ENCODE measurements at regions not wholly inside any gene's neighbourhood (a gene's known extent, or its start where the extent isn't known, plus 50 kb on each side); places are given as distances from the start of the nearest gene placed in this dataset.

- H3K4me3 ChIP-seq (ENCODE audit: control insufficient read depth in 2 of 3, extremely low read depth in 1 of 3, insufficient read depth in 2 of 3, low read depth in 1 of 3, low read length in 3 of 3), result no peak overlapping the region
- H3K27me3 ChIP-seq (ENCODE audit: control insufficient read depth, extremely low read depth, insufficient read depth, low read length), result no peaks in the 10 kb centered on the region
- H3K9me1 ChIP-seq (ENCODE audit: control insufficient read depth, extremely low read depth, insufficient read depth, low read length), result no peaks in the 10 kb centered on the region
- no peak overlapping the region for H2AFZ ChIP-seq (ENCODE audit: control insufficient read depth, low read length)
- H3K9ac ChIP-seq (ENCODE audit: control insufficient read depth, extremely low read depth, insufficient read depth, low read length), result no peak overlapping the region
- H3K4me1 ChIP-seq (ENCODE audit: control insufficient read depth, extremely low read depth, insufficient read depth, low read length), result no peaks in the 10 kb centered on the region
- no peak for FAIRE-seq
- no peak overlapping the region for H3K27ac ChIP-seq (ENCODE audit: control insufficient read depth, insufficient read depth, low read length)
- no peaks in the 10 kb centered on the region for H3K79me2 ChIP-seq (ENCODE audit: control insufficient read depth, insufficient read depth, low read length)
- no peaks in the 10 kb centered on the region for H4K20me1 ChIP-seq (ENCODE audit: control insufficient read depth, extremely low read depth, insufficient read depth, low read length)
- H3K36me3 ChIP-seq (ENCODE audit: control insufficient read depth in 2 of 2, extremely low read depth in 1 of 2, insufficient read depth in 2 of 2, low read length in 2 of 2), result no peaks in the 10 kb centered on the region
- dilution Hi-C loops (cut with MboI; ENCODE audit: extremely low pct_ligation_motif_present, low sequenced_read_pairs), result no loop called here
- no peak for DNase-seq (ENCODE audit: low read depth, low spot score)
- no peak overlapping the region for H3K4me2 ChIP-seq (ENCODE audit: control insufficient read depth, extremely low read depth, insufficient read depth, low read depth, low read length)
- TF ChIP-seq EZH2 (IDR thresholded peaks at IDR 0.05; ENCODE audit: low read length) (no peak), CTCF (optimal IDR thresholded peaks at IDR 0.05 in 1 of 3, IDR thresholded peaks at IDR 0.05 in 1 of 3, conservative IDR thresholded peaks at IDR 0.05 in 1 of 3; ENCODE audit: extremely low read depth in 1 of 3, insufficient read depth in 2 of 3, low read length in 3 of 3) (no peak)
- no peaks in the 10 kb centered on the region for H3K9me3 ChIP-seq (ENCODE audit: control insufficient read depth, low read depth, low read length)
These were observed 512.6 kb downstream of the PLOD2 start for GRCh38 chr3:145648396-145648795.

GRCh38 chr3:145649368-145649887, 511.6 kb downstream of the PLOD2 start:
- no peaks in the 10 kb centered on the region for H3K27me3 ChIP-seq (ENCODE audit: control insufficient read depth, extremely low read depth, insufficient read depth, low read length)
- no peaks in the 10 kb centered on the region for H4K20me1 ChIP-seq (ENCODE audit: control insufficient read depth, extremely low read depth, insufficient read depth, low read length)
- no peak overlapping the region for H2AFZ ChIP-seq (ENCODE audit: control insufficient read depth, low read length)
- no peak for FAIRE-seq
- dilution Hi-C loops (cut with MboI; ENCODE audit: extremely low pct_ligation_motif_present, low sequenced_read_pairs), result no loop called here
- no peak overlapping the region for H3K27ac ChIP-seq (ENCODE audit: control insufficient read depth, insufficient read depth, low read length)
- no peaks in the 10 kb centered on the region for H3K9me3 ChIP-seq (ENCODE audit: control insufficient read depth, low read depth, low read length)
- no peaks in the 10 kb centered on the region for H3K79me2 ChIP-seq (ENCODE audit: control insufficient read depth, insufficient read depth, low read length)
- no peak overlapping the region for H3K4me3 ChIP-seq (ENCODE audit: control insufficient read depth in 2 of 3, extremely low read depth in 1 of 3, insufficient read depth in 2 of 3, low read depth in 1 of 3, low read length in 3 of 3)
- no peak for DNase-seq (ENCODE audit: low read depth, low spot score)
- TF ChIP-seq EZH2 (IDR thresholded peaks at IDR 0.05; ENCODE audit: low read length) (no peak), CTCF (optimal IDR thresholded peaks at IDR 0.05 in 1 of 3, IDR thresholded peaks at IDR 0.05 in 1 of 3, conservative IDR thresholded peaks at IDR 0.05 in 1 of 3; ENCODE audit: extremely low read depth in 1 of 3, insufficient read depth in 2 of 3, low read length in 3 of 3) (no peak)
- no peaks in the 10 kb centered on the region for H3K36me3 ChIP-seq (ENCODE audit: control insufficient read depth in 2 of 2, extremely low read depth in 1 of 2, insufficient read depth in 2 of 2, low read length in 2 of 2)
- no peaks in the 10 kb centered on the region for H3K9me1 ChIP-seq (ENCODE audit: control insufficient read depth, extremely low read depth, insufficient read depth, low read length)
- H3K9ac ChIP-seq (ENCODE audit: control insufficient read depth, extremely low read depth, insufficient read depth, low read length), result no peak overlapping the region
- no peaks in the 10 kb centered on the region for H3K4me1 ChIP-seq (ENCODE audit: control insufficient read depth, extremely low read depth, insufficient read depth, low read length)
- no peak overlapping the region for H3K4me2 ChIP-seq (ENCODE audit: control insufficient read depth, extremely low read depth, insufficient read depth, low read depth, low read length)
